NCI-H146 (cell line): ENCODE measurements at regions not wholly inside any gene's neighbourhood (a gene's known extent, or its start where the extent isn't known, plus 50 kb on each side); places are given as distances from the start of the nearest gene placed in this dataset.

Source experiments
- DNase-seq: peaks from one replicate; lab custom pipeline; 2025; lab: John Stamatoyannopoulos, UW

DNA sequence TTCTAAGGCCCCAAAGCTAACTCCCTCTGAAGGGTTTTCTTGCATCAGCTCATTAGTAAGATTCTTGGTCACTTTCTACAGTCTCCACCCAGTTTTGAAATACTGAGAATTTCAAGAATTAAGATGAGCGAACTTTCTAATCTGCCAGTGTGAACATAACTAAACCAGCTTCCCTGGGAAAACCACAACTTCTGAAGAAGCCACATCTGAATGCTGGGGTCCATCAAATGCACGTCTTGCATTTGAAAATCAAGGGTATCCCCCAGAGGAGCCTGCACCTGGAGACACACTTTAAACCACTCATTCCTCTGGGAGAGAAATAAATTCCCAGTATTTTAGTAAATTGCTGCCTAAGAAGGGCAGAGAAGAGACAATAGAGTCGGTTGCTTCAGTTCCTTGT, 292.1 kb upstream of the CDH4 start:
- DNase-seq = no peak

DNA sequence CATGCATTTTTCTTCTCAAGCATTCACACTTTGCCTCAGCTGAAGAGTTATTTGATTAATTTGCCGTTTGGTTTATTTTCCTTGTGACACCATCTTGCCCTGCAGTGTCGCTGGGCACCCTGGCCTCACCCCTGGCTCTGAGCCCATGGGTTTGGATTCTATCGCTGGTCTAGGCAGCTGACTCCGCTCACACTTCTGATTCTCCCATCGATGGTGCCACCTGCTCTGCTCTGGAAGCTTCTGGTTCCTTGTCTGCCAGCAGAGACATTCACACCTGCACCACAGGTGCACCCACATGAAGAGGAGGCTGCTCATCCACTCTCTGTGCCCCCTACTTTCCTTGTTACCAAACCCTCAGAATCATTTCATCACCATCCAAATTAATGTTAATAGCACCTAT, 291.6 kb upstream of the CDH4 start:
- DNase-seq = no peak

DNA sequence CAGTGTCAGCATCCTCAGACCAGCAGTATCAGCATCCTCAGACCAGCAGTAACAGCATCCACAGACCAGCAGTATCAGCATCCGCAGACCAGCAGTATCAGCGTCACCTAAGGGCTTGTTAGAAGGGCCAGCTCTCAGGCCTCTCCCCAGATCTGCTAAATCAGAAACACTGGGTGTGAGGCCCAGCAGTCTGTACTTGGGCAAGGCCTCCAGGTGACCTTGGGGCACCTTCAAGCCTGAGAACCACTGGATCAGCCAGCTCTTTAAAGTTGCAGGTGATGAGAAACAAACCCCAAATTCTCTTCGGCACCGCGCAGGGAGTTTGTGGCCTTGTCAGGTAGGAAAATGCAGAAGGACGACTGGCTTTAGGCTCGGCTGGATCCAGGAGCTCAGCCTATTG, 290.5 kb upstream of the CDH4 start:
- no peak for DNase-seq

DNA sequence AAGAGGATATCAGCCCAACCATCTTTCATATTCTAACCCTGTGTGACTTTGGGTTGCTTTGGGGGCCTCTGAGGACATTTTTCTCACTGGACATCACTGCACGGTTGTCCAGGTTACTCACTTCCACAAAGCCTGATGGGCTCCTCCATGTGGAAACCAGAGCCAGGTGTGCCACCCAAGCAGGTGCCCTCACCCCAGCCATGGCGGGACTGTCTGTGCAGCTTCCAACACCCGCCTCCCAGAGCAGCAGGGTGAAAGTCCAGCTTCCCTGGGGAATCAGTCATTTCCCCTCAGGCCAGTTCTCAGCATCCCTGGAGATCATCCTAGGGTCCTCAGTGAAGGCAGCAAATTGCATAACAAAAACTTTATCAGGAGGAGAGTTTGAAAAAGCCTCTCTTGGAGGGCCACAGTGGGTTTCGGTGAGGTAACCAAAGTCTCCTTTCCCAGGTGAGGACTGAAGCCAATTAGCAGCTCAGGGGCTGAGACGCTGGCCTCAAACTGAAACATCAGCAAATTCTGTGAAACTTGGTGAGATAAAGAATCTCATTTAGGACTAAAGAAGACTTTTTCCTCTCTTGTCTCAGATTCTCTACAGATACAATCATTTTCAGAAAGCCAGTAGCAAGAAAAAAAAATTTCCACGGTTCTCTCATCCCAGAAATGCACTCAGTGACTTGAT, 289.6 kb upstream of the CDH4 start:
- DNase-seq = no peak

DNA sequence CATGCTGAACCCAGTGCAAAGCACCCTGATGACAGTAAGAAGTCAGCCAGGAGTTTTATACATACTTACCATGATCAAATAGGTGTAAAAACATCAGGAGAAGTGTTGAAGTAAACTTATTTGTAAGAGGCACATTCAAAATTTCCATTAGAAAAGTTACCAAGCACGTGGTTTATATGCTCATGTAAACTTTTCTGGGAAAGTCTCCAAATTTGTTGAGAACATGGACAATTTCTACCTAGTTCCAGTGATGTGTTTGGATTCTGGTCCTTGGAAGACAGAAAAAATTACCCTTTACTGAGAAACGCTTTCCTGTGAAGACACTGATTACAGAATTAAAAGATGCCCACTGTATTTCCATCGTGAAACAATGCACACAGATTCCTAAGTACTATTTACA, 288.9 kb upstream of the CDH4 start:
- DNase-seq = no peak

DNA sequence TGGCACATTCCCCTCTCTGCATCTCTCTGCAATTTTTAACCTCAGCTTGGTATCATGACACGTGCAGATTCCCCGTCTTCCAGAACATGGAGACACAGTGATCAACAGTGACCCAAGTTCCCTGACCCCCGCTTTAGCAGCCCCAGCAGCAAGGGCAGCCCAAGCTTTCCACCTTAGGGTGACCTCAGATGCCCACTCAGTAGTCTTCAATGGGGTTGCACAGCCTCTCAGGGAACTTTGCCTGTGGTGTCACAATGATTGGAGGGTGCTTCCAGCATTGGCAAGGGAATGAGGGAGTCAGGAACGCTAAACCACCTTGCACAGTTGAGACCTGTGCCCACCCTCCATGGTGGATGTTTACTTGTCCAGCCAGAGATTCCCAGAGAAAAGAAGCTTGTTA, 287.1 kb upstream of the CDH4 start:
- no peak for DNase-seq

DNA sequence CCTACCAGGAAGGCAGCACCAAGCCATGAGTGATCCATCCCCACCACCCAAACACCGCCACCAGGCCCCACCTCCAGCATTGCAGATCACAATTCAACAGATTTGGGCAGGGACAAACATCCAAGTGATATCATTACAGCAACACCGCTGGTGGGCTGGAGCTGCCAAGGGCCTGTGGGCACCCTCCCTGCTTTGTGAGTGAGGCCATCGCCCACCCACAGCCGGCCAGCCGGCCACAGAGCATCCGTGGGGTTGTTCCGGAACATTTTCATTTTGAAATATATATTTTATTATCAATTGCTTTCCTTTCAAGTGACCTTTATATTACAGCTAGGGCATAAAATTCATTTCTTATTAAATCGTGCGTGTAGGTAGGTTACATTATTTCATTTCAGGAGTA, 286.0 kb upstream of the CDH4 start:
- no peak for DNase-seq

DNA sequence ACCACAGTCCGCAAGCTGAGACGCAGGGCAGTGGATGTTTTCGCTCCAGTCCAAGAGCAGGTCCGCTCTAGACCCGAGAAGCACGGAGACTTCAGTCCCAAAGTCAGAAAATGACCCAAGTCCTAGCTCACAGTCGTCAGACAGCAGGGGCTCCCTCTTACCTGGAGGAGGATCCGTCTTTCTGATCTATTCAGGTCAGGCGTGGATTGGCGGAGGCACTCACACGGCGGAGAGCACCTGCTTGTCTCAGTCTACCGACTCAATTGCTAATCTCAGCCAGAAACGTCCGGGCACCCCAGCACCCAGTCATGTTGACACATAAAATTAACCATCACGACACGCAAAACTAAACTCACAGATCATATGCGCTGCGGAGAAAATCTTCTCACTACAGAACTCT, 285.3 kb upstream of the CDH4 start:
- DNase-seq = no peak

DNA sequence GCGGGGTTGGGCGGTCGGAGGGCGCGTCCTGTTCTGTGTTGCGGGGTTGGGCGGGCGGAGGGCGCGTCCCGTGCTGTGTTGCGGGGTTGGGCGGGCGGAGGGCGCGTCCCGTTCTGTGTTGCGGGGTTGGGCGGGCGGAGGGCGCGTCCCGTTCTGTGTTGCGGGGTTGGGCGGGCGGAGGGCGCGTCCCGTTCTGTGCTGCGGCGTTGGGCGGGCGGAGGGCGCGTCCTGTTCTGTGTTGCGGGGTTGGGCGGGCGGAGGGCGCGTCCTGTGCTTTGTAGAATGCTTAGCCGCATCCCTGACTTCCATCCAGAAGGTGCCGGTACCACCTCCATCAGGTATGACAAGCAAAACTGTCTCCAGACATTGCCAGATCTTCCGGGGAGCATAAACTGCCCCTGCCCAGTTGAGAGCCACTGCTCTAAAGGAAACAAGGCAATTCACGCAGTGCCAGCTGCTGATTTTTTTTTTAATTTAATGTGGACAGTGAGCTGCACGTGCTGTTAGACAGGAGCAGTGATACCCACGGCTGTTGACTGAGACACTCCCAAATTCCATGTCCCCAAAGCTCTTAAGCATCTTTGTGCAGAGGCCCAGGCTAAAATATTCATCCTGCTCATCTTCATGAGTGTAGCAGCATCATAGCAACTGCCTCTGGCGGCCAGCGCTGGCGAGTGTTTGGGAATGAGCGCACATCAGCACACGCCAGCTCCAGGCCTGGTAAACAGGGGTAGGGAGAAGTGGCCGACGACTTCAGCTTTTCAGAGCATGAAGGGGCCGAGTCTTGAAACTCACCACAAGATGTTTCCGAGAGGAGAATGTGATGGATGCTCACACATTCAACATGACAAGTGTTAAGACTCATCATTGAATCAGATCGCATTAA, 284.4 kb upstream of the CDH4 start:
- DNase-seq = no peak

DNA sequence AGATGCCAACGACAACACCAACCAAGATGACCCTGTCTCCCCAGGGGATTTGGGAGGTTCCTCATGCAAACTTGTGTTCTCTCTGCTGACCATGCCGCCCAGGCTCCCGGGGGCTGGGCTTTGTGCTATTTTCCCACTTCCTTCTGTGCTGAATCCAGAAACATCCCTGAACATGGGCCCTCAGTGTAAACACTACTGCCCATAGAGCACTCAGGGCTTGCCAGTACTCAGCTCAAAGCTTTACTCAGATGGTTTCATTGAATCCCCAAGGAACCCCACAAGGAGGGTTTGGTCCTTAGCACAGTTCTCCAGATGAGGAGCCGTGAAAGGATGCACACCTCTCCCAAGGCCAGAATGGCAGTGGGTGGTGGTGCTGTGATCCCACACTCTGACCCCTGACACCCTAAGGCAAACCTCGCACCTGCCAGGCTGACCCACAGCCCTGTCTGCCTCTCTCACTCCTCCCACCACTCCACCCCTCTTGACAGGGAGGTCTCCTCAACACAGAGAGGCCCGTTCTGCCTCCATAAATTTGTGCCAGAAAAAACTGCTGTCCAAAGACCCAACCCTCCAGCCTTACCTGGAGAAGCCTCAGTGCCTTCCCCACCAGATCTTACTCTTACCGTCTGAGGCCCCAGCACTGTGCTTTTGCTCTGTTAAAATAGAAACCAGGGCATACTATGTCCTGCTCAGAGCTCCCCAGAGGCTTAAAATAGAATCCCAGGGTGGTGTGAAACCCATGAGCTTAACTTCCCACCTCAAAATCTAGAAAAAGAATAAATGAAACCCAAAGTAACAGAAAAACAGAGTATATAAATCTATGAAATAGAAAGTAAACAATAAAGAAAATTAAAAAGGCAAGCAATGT, 283.0 kb upstream of the CDH4 start:
- DNase-seq = no peak

DNA sequence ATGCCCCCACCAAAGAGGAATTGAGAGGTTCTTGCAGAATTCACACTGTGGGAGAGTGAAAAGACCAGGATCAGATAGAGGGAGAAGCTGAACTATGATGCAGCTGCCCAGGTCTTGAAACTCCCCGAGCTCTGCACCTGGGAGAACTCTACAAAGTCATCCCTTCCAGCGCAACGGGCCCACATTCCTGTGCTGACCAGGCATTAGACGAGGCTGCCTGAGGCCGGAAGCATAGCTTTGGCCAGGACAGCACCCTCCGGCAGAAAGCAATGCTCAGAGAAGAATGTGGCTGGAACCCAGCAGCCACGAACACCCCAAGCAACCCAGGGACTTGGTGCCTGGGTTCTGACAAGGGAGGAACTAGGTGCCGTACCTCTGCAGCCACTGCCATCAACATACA, 281.5 kb upstream of the CDH4 start:
- no peak for DNase-seq

DNA sequence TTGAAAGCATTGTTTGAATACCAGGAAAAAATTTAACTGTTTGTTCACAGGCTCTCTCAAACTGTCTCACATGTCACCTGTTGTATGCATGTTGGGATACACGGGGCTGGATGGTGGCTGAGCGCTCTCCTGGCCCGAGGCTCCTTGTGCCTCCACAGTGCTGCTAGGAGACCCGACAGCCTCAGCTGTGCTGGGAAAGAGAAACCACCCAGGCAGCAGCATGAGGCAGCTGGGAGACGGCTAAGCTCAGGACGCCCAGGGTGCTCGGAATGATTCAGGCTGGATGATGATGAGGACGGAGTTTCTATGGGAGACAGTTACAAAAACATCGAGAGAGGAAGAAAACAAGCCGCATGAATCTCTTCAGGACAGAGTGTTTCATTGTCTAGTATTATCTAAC, 278.0 kb upstream of the CDH4 start:
- DNase-seq = no peak

DNA sequence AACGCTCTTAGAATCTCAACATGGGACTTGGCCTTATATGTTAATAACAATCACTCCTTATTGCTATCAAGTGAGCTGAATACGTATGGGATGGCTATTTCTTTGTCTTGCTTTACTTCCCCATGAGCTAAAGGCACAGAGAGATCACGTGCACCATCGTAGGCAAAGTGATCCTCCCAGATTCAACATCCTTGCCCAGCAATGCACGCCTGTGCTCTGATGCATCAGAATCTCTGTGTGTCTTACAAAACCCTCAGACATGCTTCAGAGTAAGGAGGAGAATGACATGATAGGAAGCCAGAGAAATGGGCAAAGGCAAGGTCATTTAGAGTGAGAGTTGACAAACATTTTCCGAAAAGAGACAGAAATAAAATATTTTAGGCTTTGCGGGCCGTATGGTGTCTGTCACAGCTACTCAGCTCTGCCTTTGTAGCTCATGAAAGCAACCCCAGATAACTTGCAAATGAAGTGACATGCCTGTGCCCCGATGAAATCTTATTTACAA, 277.6 kb upstream of the CDH4 start:
- DNase-seq = no peak

DNA sequence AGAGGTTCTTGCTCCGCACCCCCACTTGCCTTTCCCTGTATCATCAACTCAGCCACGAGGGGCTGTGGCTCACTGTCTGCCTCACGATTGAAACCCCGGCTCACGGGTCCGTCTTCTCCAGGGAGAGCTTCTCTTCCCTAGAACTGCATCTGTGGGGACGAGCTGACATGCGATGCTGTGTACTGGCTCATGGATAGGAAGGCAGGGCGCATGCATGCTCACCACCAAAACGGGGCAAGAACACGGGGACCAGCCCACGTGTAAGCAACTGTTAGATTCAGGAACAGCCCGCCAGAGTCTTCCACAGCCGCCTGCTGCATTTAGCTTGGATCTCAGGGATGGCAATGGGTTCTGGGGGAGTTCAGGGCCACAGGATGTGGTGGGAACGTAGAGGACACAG, 275.9 kb upstream of the CDH4 start:
- no peak for DNase-seq

DNA sequence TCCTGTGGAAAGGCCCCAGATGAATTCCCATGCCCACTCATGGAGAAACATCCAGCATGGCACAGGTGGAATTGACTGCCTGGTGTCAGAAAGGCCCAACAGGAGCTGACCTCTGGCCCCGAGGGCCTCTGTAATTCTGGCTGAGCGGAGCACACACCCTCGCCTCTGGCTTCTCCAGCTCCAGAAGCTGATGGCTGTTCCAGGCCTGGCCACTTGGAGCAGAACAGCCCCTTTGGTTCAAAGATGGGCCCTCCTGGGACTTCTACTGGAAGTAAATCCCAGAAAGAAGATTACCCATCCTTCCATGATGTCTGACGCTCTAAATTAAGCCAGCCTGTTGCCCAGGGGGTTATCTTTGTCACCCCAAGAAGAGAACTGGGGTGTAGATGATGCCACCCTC, 275.1 kb upstream of the CDH4 start:
- DNase-seq = no peak

DNA sequence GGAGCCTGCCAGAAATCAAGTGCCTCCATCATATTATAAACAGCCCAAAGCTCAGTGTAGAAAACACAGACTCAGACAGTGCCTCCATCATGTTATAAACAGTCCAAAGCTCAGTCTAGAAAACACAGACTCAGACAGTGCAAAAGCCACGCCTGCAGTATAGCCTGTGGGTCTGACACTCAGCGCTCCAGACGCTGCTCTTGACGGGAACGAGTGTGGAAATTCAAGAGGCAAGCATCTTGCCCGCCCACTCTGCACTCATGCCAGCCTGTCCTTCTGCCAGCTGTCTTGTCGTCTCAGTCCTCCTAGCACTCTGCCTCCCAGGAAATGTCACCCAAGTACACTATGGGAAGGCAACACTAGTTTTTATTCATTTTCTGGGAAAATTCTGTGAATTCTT, 274.2 kb upstream of the CDH4 start:
- no peak for DNase-seq

DNA sequence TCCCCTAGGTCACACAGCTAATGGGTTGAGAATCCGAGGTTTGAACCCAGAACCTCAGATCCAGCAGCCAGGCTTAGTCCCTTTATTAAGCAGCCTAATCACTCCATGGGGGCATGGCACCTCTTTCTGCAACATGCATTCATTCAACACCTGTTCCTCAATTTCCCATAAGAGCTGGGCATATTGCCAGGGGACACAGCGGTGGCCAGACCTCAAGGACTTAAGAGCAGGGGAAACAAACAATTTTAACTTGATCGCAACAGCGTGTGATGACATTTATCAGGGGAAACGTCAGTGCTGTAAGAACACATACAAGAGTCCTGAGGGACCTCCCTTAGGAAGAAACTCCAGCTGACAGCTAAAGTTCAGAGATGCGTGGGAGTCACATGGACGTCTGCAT, 267.4 kb upstream of the CDH4 start:
- DNase-seq = no peak

DNA sequence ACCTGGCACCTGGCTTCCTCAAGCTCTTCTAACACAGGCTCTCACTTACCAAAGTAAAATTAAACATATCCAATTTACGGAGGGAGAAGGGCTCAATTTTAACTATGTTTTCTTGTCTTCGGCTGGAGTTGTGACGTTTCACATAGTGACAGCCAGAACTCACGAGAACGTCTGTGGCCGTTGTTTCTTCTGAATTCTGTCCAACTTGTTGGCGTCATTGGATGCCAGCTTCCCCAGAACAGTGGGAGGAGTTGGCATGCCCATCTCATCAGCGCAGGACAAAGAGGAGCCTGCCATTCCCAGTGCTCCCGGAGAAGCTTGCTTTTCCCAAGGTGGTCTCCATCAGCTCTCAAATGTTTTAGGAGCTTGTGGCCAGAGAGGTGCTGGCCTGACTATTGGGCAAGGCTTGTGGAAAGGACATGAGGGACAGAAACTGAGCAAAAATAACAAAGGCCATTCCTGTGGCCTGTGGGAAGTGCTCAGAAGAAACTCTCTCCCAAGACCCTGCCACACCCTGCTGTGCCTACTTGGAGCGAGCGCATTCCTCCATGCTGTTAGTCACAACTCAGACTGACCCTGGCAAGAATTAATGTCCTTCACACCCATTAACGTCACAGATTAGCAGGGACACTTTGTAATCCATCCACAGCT, 265.4 kb upstream of the CDH4 start:
- no peak for DNase-seq

DNA sequence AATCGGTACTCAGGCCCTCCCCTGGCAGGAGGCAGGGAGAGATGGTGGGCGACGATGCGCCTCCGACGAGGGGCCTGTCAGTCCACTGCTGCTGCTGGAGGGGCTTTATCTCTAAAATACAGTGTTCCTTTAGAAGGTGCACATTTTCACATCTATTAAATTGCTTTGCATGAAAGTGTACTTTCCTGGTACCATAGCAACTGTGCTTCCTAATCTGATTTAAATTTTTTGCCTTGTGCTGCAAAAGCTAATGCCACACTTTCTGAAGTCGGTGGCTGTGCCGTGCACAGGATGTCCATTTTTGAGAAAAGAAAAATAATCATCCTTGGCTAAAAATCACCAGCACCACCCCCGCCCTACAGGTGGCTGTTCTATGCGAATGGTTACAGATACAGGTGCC, 262.0 kb upstream of the CDH4 start:
- DNase-seq = no peak

DNA sequence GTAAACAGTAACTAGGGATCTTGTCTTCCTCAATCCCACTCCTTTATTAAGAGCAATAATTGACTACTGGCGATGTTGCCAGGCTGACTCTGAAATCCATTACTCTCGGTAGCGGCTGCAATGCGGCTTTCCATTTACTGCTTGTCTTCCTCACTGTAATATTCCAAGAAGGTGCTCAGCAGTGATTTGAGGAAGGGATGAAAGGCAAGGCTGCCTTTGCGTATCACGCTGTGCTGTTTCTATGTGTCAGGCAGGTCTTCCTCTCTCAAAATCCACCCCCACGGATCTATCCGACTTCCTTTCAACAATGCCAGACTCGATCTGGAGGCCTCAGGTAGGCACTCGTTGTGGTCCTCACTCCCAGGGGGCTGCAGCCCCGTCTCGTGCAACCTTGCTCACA, 261.4 kb upstream of the CDH4 start:
- DNase-seq = no peak

DNA sequence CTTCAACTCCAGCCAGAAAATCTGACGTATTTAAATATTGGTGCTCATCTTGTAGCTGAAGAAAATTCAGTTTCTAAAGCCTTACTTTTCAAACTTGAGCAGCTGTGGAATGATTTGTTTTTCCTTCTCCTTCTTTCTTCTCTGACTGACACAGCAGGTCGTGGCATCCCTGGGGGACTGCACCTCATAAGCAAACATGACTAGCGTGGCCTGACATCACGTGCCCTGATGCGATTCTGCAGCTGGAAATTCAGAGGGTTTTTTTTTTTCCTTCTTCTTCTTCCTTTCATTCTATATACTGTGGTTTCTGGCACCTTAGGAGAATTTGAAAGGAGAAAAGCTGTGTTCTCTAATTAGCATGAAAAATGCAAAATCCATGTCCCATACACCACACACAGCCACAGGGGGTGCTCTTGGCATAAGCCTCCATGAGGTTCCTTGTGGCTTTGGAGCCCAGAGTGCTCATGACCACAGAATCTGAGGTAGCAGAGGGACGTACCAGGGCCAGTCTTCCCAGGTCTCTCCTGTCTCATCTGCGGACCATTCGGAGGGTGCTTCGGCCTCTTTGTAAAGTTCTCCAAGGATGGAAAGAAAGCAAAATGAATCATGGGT, 258.5 kb upstream of the CDH4 start:
- no peak for DNase-seq

DNA sequence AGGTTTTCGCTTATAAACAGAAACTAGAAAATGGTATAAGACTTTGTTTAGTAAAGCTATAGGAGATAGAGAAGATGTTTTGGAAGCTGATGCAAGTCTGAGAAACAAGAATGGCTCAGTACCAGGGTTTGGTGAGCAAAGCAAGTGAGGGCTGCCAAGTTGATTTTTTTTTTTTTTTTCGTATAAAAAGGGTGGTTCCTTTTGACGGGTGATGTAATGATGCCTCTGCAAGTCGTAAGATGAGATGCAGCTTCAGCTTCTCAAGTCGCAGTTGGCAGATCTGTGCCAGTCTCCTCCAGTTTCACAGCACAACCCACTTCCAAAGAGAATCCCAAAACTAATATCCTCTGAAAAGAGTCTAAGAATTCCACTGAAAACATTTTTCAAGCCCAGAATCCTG, 252.8 kb upstream of the CDH4 start:
- no peak for DNase-seq
